ENCODE measurements at regions not wholly inside any gene's neighbourhood (a gene's known extent, or its start where the extent isn't known, plus 50 kb on each side); places are given as distances from the start of the nearest gene placed in this dataset.

DNA sequence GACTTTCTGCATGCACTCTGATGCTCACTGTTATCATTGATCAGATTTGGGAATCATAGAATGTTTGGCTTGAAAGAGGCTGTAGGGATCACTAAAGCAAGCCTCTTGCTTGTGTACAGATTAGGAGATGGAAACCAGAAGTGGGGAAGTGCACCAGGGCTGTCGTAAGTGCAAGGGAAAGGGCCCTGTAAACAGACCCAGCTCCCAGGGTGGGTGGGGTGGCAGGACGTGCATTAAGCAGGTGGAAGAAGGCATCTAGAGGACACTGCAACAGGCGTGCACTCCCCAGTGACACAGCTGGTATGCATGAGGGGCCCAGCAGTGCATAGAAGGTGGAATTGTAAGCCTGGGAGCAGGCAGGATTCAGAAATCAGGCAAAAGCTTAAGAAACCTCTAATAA lies 58.0 kb upstream of the SLC7A14 start:
- DNase-seq: no peak

DNA sequence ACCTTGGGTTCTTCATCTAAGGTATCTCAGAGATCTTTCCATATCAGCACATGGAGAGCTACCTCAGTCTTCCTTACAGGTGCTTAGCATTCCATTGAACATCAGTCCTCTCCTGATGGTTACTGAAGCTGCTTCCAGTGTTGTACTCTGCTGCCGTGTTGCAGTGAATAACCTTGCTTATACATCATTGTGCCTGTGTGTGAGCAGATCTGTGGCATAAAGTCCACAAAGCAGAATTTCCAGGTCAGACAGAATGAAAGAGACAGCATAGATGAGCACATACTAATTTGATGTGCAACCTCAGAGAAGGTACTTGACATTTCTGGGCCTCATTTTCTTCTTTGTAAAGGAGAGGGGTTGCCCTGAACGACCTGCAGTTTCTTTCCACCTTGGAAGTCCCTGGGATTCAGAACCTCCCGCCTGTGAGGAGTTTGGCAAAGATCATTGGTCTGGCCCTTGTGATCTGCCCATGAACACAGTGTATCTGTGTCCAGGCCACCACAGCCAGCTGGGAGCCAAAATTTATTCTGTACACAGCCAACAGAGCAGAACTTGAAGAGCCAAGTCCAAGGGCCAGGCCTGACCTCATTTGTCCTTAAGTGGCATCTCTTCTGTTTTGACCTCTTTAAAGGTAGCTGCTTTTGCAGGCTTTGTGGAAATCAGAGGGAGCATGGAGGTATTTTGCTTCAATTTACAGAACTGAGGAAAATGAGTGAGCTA lies 57.2 kb upstream of the SLC7A14 start:
- no peak for DNase-seq

GRCh38 chr3:170641510-170642236 lies 55.8 kb upstream of the SLC7A14 start:
- DNase-seq: no peak

GRCh38 chr3:170640737-170641171 lies 54.9 kb upstream of the SLC7A14 start:
- no peak for DNase-seq

DNA sequence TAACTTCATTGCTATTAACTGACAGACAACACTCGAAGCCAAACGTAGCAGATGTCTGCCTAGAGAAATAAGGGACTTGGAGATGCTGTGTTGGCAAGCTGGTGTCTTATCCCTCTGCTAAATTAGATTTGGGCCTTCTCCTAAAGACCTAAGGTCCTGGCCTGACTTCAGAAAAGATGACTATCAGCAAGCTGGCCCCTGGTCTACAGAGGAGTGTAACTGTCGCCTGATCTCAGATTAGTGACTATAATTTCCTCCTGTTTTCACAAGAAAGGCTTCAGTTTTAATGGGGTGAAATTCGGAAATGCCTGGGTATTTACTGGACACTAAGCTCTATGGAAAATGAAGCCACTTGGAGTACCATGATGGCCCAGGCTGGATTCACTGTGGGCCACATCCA lies 53.1 kb upstream of the SLC7A14 start:
- DNase-seq: no peak

DNA sequence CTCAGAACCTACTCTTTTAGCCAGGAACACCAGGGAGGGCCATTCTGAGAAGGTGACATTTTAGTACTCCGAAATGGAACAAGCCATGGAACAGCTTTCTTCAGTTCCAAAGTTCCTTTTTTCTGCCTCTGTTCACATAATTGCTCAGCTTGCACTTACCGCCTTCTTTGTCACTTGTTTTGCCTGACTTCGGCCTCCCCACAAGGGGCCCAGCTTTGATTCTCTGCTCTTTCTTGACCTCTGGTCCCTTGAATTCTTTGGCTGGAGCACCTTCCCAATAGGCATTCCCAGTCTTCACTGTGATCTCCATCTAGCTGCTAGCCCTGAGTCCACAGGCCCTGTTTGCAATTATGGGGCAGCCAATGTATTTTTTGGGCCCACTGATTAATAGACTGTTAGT lies 51.4 kb upstream of the SLC7A14 start:
- no peak for DNase-seq

DNA sequence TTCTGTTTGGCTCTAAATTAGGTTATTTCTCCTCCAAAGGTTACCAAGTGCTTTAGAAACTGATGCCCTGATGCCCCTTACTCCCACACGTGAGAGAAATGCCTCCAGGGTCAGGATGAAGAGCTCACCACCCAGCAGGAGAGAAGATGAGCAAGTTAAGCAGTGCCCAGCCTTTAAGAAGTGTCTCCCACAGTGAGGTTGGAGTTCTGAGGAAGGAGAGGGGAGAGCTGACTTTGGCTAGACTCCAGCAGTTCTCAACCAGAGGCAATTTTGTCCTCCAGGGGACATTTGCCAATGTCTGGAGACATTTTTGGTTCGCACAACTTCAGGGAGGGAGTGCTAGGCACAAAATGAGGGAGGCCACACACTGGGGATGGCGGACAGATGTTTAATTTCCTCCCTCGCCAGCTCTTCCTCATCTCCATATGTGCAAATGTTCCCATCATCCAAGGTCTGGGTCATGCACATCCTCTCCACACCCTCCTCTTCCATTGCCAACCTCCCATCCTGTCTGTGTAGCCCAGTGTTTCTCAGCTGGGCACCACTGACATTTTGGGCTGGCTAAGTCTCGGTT lies 50.6 kb upstream of the SLC7A14 start:
- DNase-seq: no peak
